GM04504 (cell line): ENCODE measurements at regions not wholly inside any gene's neighbourhood (a gene's known extent, or its start where the extent isn't known, plus 50 kb on each side); places are given as distances from the start of the nearest gene placed in this dataset.

Experiments used
- DNase-seq: peaks from one replicate; pipeline ENCODE4 v3.0.0-alpha.2; 2012; ENCODE audit warnings: low read depth

GRCh38 chr1:8084913-8085312 is 58.8 kb upstream of the ERRFI1 start:
- no peak for DNase-seq

GRCh38 chr1:8083739-8084484 is 57.8 kb upstream of the ERRFI1 start:
- DNase-seq = no peak

- peak; percentile 69 for DNase-seq
Measured at GRCh38 chr1:8082945-8083344, 56.8 kb upstream of the ERRFI1 start.

- DNase-seq = no peak
Measured at GRCh38 chr1:8078176-8078671, 52.1 kb upstream of the ERRFI1 start.

GRCh38 chr1:8077602-8078001 is 51.5 kb upstream of the ERRFI1 start:
- DNase-seq = no peak

GRCh38 chr1:8077120-8077573 is 51.0 kb upstream of the ERRFI1 start:
- DNase-seq = peak; percentile 72

GRCh38 chr1:8076176-8076575 is 50.1 kb upstream of the ERRFI1 start:
- DNase-seq = no peak
